NCI-H2196 treated with DMSO at 0.1 percent for 48 hours (cell line): ENCODE measurements at regions not wholly inside any gene's neighbourhood (a gene's known extent, or its start where the extent isn't known, plus 50 kb on each side); places are given as distances from the start of the nearest gene placed in this dataset.

Source experiments
- DNase-seq: peaks from one replicate; lab custom pipeline; 2025; ENCODE audit not compliant: unreplicated experiment; lab: John Stamatoyannopoulos, UW

- DNase-seq, result no peak
Observed at GRCh38 chr9:73446306-73446705, 294.6 kb downstream of the ANXA1 start.

GRCh38 chr9:73451003-73451402 is 299.3 kb downstream of the ANXA1 start:
- no peak for DNase-seq

- DNase-seq, result no peak
Observed at GRCh38 chr9:73459817-73460216, 308.2 kb downstream of the ANXA1 start.

- DNase-seq, result no peak
Observed at GRCh38 chr9:73468716-73469115, 317.1 kb downstream of the ANXA1 start.

- no peak for DNase-seq
Observed at GRCh38 chr9:73470766-73471165, 319.1 kb downstream of the ANXA1 start.

- no peak for DNase-seq
Observed at GRCh38 chr9:73474002-73474600, 322.4 kb downstream of the ANXA1 start.

- DNase-seq, result no peak
Observed at GRCh38 chr9:73474625-73475024, 323.0 kb downstream of the ANXA1 start.

GRCh38 chr9:73494894-73495293 is 343.2 kb downstream of the ANXA1 start:
- DNase-seq, result no peak

- no peak for DNase-seq
Observed at GRCh38 chr9:73497796-73498195, 346.1 kb downstream of the ANXA1 start.

- DNase-seq, result no peak
Observed at GRCh38 chr9:73515216-73515615, 363.6 kb downstream of the ANXA1 start.

GRCh38 chr9:73523391-73523790 is 371.7 kb downstream of the ANXA1 start:
- DNase-seq, result no peak

- DNase-seq, result no peak
Observed at GRCh38 chr9:73525350-73525749, 373.7 kb downstream of the ANXA1 start.

- no peak for DNase-seq
Observed at GRCh38 chr9:73527521-73527920, 375.9 kb downstream of the ANXA1 start.

- DNase-seq, result no peak
Observed at GRCh38 chr9:73528926-73529325, 377.3 kb downstream of the ANXA1 start.

GRCh38 chr9:73529666-73530065 is 378.0 kb downstream of the ANXA1 start:
- no peak for DNase-seq

GRCh38 chr9:73531051-73531532 is 379.4 kb downstream of the ANXA1 start:
- DNase-seq, result no peak

- DNase-seq, result no peak
Observed at GRCh38 chr9:73531658-73532057, 380.0 kb downstream of the ANXA1 start.

GRCh38 chr9:73532985-73533384 is 381.3 kb downstream of the ANXA1 start:
- no peak for DNase-seq

GRCh38 chr9:73536403-73536802 is 384.7 kb downstream of the ANXA1 start:
- DNase-seq, result no peak

GRCh38 chr9:73537561-73537960 is 385.9 kb downstream of the ANXA1 start:
- no peak for DNase-seq

- DNase-seq, result no peak
Observed at GRCh38 chr9:73539881-73540390, 388.3 kb downstream of the ANXA1 start.

GRCh38 chr9:73541923-73542322 is 390.3 kb downstream of the ANXA1 start:
- DNase-seq, result no peak

GRCh38 chr9:73543727-73544126 is 392.1 kb downstream of the ANXA1 start:
- no peak for DNase-seq
